Ovary (tissue), 7 donors: ENCODE measurements at regions not wholly inside any gene's neighbourhood (a gene's known extent, or its start where the extent isn't known, plus 50 kb on each side); places are given as distances from the start of the nearest gene placed in this dataset.

Experiments
- DNase-seq, 5 donors: peaks; one replicate each; pipeline ENCODE4 v3.0.0-alpha.2; 2019 to 2020
- H3K27ac ChIP-seq, 2 donors: fragments of 200-600 bp; one replicate each; pipeline versions ENCODE4 v1.5.1 to v1.8.0; 2019 to 2022
- H3K27me3 ChIP-seq: fragments of 200-600 bp; one replicate; pipeline ENCODE4 v1.8.0; 2022
- H3K36me3 ChIP-seq: fragments of 200-600 bp; sonication (generic); one replicate; pipeline ENCODE4 v1.5.1; 2019
- H3K4me1 ChIP-seq: one replicate; pipeline ENCODE4 v1.8.1; 2013; ENCODE audit warnings: mild to moderate bottlenecking, moderate library complexity; ENCODE audit not compliant: insufficient read depth
- H3K4me3 ChIP-seq: fragments of 200-600 bp; sonication (generic); one replicate; pipeline ENCODE4 v1.5.1; 2017
- H3K9me3 ChIP-seq, 2 donors: fragments of 200-600 bp in 1 of 2; sonication (generic) in 1 of 2; one replicate each; pipeline versions ENCODE4 v1.5.1 to v1.8.1; 2013 to 2019; ENCODE audit warnings: mild to moderate bottlenecking in 1 of 2, moderate library complexity in 1 of 2
- CTCF ChIP-seq, 3 donors: fragments of 450-650 bp in 2 of 3; fragments of 200-600 bp in 1 of 3; IDR thresholded peaks; one replicate each; pipeline versions ENCODE4 v1.5.1 to v1.8.0; 2016 to 2022; ENCODE audit warnings: antibody characterized with exemption in 3 of 3, mild to moderate bottlenecking in 1 of 3
- EP300 ChIP-seq: sonication (generic); formaldehyde crosslinking; IDR thresholded peaks from one replicate; pipeline ENCODE4 v1.6.1; 2017; ENCODE audit warnings: antibody characterized with exemption
- POLR2A ChIP-seq: fragments of 450-650 bp; IDR thresholded peaks from one replicate; pipeline ENCODE4 v1.6.1; 2017; ENCODE audit warnings: antibody characterized with exemption, mild to moderate bottlenecking, moderate library complexity
- WGBS, 3 donors: extraction: QIAGEN DNeasy Blood & Tissue Kit in 1 of 3; methylation state at CpG; one replicate each; pipeline versions ENCODE4 v1.1.5 to v1.1.7; 2013 to 2017; 5-methylcytosine and 5-hydroxymethylcytosine counted together
- intact Hi-C, 4 donors: fragments of 100-400 bp; cut with DNase I; formaldehyde crosslinking; loops; one replicate each; pipeline versions ENCODE4 v1.11.0 to v1.15.1; 2022 to 2023
- donor health status: DM: no; HTN: no; CAD: no; lungs with moderate emphysema.
- donor health status: DM: no; HTN: no; CAD: no.
- donor health status: Bipolar disorder and iron deficiency.
- donor health status: DM: no; HTN: no; CAD: no.
- donor health status: DM: yes; HTN: yes; CAD: no.

GRCh38 chr9:73780916-73781315 lies 629.3 kb downstream of the ANXA1 start:
- Histone ChIP-seq H3K4me1 (no peaks in the 10 kb centered on the region), H3K9me3 (no peaks in the 10 kb centered on the region), H3K4me3 (no peak overlapping the region), H3K27ac (no peak overlapping the region), H3K36me3 (no peaks in the 10 kb centered on the region), H3K27me3 (no peaks in the 10 kb centered on the region)
- TF ChIP-seq EP300 (no peak), POLR2A (no peak), CTCF (IDR thresholded peaks at IDR 0.05) (no peak)
- no peak for DNase-seq
- intact Hi-C loops = no loop called here

GRCh38 chr9:73782166-73782565 lies 630.5 kb downstream of the ANXA1 start:
- intact Hi-C loops = no loop called here
- Histone ChIP-seq H3K4me3 (no peak overlapping the region), H3K9me3 (no peaks in the 10 kb centered on the region), H3K27ac (no peak overlapping the region), H3K36me3 (no peaks in the 10 kb centered on the region), H3K4me1 (no peaks in the 10 kb centered on the region), H3K27me3 (no peaks in the 10 kb centered on the region)
- WGBS, 3 donors = 55 to 61% (median 55%) methylated on average over 3 of the region's 3 CpGs
- TF ChIP-seq POLR2A (no peak), CTCF (IDR thresholded peaks at IDR 0.05) (no peak), EP300 (no peak)
- no peak for DNase-seq

GRCh38 chr9:73799446-73799845 lies 647.8 kb downstream of the ANXA1 start:
- peaks cover 3% of the 10 kb centered on the region for H3K27me3 ChIP-seq
- no peak overlapping the region for H3K27ac ChIP-seq
- no peaks in the 10 kb centered on the region for H3K9me3 ChIP-seq
- no peak for DNase-seq
- H3K36me3 ChIP-seq = no peaks in the 10 kb centered on the region
- intact Hi-C loops = no loop called here
- no peak overlapping the region for H3K4me3 ChIP-seq
- no peak for TF ChIP-seq CTCF (IDR thresholded peaks at IDR 0.05)
- TF ChIP-seq POLR2A = no peak
- TF ChIP-seq EP300 = no peak
- H3K4me1 ChIP-seq = no peaks in the 10 kb centered on the region

- intact Hi-C loops = no loop called here
- TF ChIP-seq CTCF (IDR thresholded peaks at IDR 0.05) (no peak), POLR2A (no peak), EP300 (no peak)
- 43 to 51% (median 44%) methylated on average over 2 of the region's 2 CpGs for WGBS, 3 donors
Observed at GRCh38 chr9:73805111-73805510, 653.4 kb downstream of the ANXA1 start.

More at GRCh38 chr9:73805111-73805510, 653.4 kb downstream of the ANXA1 start:
- Histone ChIP-seq H3K4me3 (no peak overlapping the region), H3K36me3 (no peaks in the 10 kb centered on the region), H3K27me3 (no peaks in the 10 kb centered on the region), H3K4me1 (no peaks in the 10 kb centered on the region), H3K27ac (no peak overlapping the region), H3K9me3 (no peaks in the 10 kb centered on the region)
- no peak for DNase-seq
